Gastrocnemius medialis (tissue), 4 donors: ENCODE measurements at regions not wholly inside any gene's neighbourhood (a gene's known extent, or its start where the extent isn't known, plus 50 kb on each side); places are given as distances from the start of the nearest gene placed in this dataset.

ENCODE experiments used
- POLR2A ChIP-seq, 2 donors: fragments of 450-650 bp; IDR thresholded peaks; one replicate each; pipeline ENCODE4 v1.6.1; 2017; ENCODE audit warnings: antibody characterized with exemption in 2 of 2, mild to moderate bottlenecking in 2 of 2, moderate library complexity in 2 of 2
- TF ChIP-seq, protein P1 (sequence below), 5 experiments: fragments of 450-650 bp in 3 of 5; fragments of 200-600 bp in 2 of 5; sonication (generic) in 2 of 5; IDR thresholded peaks in 4 of 5; conservative IDR thresholded peaks in 1 of 5; 1 replicate in 4 of 5; 2 replicates in 1 of 5; pipeline ENCODE4 v1.5.1; 2016 to 2019; ENCODE audit warnings: antibody characterized with exemption in 5 of 5, mild to moderate bottlenecking in 3 of 5, moderate library complexity in 3 of 5

DNA sequence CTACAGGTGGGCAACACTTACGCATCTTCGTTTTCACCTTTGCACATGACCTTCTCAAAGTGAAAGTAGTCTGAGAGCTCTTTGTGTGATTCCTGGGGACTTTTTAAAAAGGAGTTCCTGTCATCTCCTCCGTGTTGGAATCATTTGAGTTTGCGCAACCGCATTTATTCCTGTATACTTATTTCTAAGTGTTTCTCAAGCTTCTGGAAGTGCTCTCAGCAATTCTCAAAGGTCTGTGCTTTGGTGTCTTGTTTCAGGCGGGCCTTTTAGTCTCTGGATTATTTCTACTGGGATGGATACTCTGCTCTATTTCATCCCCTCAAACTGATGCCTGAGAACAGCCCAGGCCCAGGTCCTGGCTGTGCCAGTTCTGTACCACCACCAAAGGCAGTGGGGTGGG lies 226.5 kb upstream of the TUT7 start:
- no peak for TF ChIP-seq POLR2A (IDR thresholded peaks at IDR 0.05)
- TF ChIP-seq, protein P1, sequence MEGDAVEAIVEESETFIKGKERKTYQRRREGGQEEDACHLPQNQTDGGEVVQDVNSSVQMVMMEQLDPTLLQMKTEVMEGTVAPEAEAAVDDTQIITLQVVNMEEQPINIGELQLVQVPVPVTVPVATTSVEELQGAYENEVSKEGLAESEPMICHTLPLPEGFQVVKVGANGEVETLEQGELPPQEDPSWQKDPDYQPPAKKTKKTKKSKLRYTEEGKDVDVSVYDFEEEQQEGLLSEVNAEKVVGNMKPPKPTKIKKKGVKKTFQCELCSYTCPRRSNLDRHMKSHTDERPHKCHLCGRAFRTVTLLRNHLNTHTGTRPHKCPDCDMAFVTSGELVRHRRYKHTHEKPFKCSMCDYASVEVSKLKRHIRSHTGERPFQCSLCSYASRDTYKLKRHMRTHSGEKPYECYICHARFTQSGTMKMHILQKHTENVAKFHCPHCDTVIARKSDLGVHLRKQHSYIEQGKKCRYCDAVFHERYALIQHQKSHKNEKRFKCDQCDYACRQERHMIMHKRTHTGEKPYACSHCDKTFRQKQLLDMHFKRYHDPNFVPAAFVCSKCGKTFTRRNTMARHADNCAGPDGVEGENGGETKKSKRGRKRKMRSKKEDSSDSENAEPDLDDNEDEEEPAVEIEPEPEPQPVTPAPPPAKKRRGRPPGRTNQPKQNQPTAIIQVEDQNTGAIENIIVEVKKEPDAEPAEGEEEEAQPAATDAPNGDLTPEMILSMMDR (IDR thresholded peaks at IDR 0.05 in 4 of 5, conservative IDR thresholded peaks at IDR 0.05 in 1 of 5) = no peak
